Activated CD8-positive, alpha-beta memory T cell treated with anti-CD3 and anti-CD28 coated beads for 36 hours (primary cell): ENCODE measurements at regions not wholly inside any gene's neighbourhood (a gene's known extent, or its start where the extent isn't known, plus 50 kb on each side); places are given as distances from the start of the nearest gene placed in this dataset.

Experiments
- CTCF ChIA-PET: fragments of 350-600 bp; sonication (Branson Sonifier 250); formaldehyde crosslinking; loops from one replicate; lab custom pipeline; 2021; ENCODE audit warnings: antibody characterized with exemption; lab: Charles Lee
- POLR2A ChIA-PET: fragments of 350-600 bp; sonication (Branson Sonifier 250); formaldehyde crosslinking; loops from one replicate; lab custom pipeline; 2021; ENCODE audit warnings: antibody characterized with exemption; lab: Charles Lee

DNA sequence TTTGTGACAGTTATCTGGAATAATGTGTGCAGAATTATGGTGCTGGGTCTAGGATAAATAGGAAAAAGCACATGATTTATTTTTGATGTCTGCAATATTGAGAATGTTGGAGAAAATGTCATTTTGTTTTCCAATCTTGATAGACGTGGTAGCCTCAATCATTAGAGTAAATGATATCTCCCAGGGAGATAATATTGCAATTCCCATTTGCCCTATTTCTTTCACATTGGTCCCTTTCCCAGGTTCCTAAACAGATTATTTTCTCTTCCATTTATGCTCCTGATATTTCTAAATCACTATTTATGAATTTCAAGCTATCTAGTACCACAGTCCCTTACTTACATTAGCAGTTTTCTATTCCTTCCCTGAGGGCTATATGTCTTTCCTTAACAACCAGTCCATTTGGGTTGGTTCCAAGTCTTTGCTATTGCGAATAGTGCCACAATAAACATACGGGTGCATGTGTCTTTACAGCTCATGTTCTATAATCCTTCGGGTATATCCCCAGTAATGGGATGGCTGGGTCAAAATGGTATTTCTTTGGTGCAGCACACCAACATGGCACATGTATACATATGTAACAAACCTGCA, 447.3 kb downstream of the PLA2G4A start:
- POLR2A ChIA-PET = no interaction called here
- CTCF ChIA-PET = no interaction called here

DNA sequence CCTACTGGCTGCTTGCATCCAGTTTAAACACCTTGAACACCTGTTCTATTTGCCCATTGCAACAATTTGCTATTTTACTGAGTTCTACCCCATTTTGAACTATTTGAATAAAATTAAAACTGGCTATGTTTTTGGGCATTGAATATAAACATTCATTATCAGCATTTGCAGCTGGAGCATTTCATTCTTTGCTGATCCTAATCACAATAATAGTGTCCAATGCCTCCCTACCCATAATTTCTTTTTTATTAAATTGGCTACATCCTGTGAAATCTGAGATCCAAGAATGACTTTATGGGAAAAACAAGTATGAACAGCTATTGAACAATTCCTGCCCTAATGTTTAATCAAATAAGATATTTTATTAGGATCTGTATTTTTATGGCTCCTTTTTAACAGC, 447.9 kb downstream of the PLA2G4A start:
- POLR2A ChIA-PET = no interaction called here
- CTCF ChIA-PET = no interaction called here

DNA sequence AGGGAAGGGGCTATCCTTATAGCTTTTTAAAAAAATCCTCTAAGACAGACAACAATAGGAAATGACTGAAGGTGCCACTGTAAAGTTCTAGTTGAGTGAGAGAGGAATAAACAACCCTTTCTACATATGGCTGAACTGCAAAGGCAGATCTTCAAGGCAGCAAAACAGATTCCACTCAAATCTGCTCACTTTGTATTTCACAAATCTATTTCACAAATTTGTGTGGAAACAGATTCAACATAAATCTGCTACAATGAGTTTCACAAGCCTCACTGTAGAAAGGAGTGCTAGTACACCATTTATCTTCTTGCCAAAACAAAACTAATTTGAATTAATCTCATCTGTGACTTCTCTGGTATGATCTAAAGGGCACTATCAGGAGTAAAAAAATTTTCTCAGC, 451.3 kb downstream of the PLA2G4A start:
- POLR2A ChIA-PET = no interaction called here

DNA sequence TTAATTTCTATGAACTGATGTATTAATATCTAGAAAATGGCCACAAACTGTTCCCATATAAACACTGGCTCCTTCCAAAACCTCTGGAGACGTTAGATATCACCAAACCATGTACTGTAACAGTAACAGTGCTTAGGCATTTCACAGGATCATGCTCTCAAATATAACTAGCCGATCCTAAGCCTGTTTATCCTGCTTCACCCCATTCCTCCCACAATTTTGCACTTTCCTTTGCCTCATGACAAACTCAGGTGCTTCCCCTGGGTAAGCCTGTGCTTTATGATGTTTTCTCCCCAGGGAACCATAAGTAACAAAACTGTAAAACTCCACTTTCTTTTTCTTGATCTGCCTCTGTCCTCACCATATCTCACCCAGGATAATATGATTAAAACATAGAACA, 452.3 kb downstream of the PLA2G4A start:
- ChIA-PET CTCF (no interaction called here), POLR2A (no interaction called here)

More for the DNA sequence above, 451.3 kb downstream of the PLA2G4A start:
- CTCF ChIA-PET = no interaction called here

DNA sequence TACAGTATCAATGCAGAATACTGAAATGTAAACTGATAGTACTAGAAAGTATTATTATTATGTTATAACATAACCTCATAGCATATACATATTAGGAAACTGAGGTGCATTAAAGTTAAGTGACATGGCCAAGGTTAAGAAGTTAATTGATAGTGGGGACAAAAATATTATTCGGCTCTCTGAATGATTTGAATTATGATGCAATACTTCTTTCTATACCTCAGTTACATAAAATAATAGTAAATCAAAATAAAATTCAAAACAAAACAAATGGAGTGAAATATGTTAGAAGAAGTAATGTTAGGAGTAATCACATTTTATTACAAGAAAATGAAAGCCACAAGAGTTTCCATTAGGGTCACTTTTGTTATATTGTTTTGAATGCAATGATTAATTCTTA, 455.2 kb downstream of the PLA2G4A start:
- CTCF ChIA-PET = no interaction called here

DNA sequence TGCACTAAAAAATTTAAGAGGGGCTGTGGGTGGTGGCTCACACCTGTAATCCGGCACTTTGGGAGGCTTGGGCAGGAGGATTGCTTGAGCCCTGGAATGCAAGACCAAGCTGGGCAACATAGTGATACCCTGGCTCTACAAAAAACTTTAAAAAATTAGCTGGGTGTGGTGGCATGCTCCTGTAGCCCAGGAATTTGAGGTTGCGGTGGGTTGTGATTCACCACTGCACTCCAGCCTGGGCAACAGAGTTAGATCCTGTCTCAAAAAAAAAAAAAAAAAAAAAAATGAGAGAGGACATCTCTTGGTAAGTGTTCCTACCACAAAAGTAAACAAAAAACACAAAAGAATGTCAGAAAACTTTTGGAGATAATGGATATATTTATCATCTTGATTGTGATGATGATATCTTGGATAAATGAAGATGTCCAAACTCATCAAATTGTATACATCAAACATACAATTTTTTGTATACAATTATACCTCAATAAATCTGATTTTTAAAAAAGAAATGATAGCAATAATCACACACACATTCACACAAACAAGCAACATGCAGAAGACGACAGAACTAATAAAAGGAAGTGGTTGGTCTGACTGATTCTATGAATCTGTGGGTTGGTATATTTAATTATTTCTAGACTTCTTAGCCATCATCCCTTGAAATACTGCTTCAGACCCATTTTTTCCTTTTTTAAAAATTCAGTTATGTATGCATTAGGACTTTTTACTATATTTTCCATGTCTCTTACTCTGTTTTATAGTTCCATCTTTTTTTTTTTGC, 465.9 kb downstream of the PLA2G4A start:
- CTCF ChIA-PET = no interaction called here
- POLR2A ChIA-PET = no interaction called here

More for the DNA sequence above, 455.2 kb downstream of the PLA2G4A start:
- POLR2A ChIA-PET = no interaction called here

DNA sequence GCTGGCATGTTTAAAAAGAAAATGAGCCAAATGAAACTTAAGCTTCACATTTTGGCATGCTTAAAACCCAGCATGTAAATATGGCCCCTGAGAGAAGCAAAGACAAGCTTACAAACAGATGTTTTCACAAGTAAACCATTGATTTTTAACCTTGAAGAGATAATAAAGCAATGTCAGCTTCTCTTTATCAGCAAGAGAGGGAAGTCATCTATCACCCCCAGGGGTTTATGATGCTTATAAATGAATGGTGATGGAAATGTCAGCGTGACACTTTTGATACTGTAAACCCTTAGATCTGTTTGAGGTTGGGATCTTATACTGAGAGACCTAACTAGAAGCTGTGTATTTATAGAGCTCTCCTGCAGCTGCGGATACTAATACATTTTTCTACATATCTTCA, 471.3 kb downstream of the PLA2G4A start:
- CTCF ChIA-PET = no interaction called here
- POLR2A ChIA-PET = no interaction called here

DNA sequence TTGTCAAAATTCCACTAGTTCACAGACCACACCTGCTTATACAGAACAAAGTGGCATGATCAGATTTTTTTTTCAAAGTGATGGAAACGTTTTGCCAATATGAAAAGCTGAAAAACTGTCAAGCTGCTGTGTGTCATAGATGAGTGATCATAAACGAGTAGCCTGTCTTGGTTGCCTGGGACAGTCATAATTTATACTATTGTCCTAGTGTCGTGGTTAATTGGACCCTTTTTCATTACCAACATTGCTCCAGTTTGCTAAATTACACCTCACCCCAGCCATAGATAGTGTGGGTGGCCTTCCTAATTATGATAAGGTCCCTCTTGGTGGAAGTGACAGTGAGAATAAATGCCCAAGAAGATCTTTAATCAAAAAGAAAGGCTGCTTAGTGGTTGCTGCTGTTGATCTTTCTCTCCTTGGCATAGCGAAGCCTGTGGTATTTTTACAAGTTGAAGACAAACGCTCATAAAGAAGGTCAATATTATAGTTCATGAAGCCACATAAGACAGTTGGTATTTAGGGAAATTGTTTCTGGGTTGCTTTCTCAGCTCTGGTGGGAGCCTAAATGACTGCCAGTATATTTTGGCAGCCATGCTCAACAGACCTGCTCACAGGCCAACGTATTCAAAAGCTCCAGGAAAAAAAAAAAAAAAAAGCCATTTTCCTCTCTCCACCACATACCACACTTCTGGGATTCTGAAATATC, 478.1 kb downstream of the PLA2G4A start:
- ChIA-PET POLR2A (interaction anchor here (0.5 kb wide), 1 partner anchor 997 kb away, joined by 3 read pairs; no protein-coding TSS in a partner anchor), CTCF (no interaction called here)

DNA sequence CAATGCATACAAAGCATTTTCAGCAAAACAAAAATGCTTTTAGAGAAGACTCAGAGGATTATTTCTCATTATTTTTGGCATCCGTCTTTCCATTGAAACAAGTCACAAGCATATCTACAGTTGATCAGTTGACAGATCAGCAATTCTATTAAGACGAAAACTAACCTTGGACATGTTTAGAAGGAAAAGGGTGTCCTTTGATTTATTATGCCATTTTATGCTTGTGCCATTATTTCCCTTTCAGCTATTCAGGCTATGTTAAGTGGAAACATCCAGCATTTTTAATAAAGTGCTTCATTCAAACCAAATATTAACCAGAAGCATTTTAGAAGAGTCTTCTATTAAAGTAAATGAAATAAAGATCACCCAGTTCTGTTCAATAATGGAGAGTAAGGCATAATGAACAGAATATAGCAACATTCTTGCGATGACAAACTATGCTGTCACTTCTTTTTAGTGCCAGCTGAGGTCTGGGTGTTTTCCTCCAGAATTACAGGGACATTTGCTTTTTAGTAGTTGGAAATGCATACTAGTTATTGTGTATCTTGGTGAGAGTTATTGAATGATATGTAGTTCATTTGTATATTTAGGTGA, 481.4 kb downstream of the PLA2G4A start:
- CTCF ChIA-PET = no interaction called here

DNA sequence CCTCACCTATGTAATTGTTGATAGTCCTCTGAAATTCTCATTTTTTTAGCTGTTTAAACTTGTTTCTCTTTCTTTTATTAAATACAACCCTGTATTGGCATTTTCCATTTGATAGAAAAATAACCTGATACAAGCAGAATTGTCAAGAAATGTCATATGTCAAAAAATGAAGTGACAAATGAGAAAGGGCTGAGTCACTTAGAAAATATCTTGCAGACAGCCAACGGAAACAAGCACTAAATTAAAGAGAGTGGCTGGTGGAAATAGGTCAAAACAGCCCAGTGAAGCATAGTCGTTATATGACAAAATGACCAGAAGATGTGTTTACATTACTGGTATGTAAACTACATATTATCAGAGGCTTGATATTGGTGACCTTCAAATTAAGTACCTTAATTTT, 484.4 kb downstream of the PLA2G4A start:
- ChIA-PET CTCF (no interaction called here), POLR2A (no interaction called here)

More for the DNA sequence above, 481.4 kb downstream of the PLA2G4A start:
- POLR2A ChIA-PET = no interaction called here

DNA sequence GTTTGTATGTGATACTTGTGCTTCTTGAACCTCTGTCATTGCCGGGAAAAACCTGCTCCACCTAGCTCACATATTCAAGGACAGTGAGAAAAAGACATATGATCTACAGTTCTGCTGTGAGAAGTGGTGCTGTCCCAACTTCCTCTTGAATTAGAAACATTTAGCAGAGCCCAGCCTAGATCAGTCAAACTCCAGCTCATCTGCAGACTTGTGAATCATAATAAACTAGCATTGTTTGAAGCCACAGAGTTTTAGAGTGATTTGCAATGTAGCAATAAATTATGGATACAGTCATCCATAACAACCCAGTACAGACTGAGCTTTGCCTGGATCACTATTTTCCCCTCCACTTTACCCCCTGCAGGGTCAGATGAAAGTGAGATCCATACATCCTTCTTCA, 497.8 kb downstream of the PLA2G4A start:
- POLR2A ChIA-PET = no interaction called here
- CTCF ChIA-PET = interaction anchor here (0.5 kb wide), 1 partner anchor 712 kb away, joined by 3 read pairs; no protein-coding TSS in a partner anchor

DNA sequence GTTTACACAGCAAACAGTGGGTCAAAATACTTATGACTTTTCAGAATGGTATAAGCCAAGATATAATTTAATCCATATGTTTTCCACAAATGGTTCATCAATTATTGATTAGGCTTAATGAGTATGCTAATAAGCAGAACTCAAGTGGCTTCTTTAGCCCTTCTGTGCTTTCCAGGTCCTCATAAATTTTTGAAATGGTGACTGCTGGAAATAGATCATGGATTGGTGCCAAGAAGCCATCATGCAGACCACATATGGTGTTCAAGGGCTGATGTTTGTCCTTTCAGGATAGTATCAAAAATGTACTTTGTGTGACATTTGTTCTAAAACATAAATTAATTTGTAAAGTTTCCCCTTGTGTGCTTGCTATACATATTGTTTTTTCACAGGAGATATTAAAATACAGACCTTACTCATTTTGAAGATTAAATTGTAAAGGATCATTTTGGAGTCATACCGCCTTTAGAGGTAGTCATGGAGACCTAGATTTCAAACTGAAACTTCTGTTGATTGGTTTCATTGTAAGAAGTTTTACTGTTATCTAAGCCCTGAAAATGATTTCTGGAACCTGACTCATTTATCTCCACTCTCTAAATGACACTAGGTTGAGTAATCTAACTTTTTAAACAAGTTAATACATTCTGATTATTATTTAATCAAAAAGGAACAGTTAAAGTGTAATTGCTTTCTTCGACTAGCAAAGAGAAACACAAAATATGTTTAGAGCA, 507.9 kb downstream of the PLA2G4A start:
- CTCF ChIA-PET = no interaction called here
- POLR2A ChIA-PET = no interaction called here

DNA sequence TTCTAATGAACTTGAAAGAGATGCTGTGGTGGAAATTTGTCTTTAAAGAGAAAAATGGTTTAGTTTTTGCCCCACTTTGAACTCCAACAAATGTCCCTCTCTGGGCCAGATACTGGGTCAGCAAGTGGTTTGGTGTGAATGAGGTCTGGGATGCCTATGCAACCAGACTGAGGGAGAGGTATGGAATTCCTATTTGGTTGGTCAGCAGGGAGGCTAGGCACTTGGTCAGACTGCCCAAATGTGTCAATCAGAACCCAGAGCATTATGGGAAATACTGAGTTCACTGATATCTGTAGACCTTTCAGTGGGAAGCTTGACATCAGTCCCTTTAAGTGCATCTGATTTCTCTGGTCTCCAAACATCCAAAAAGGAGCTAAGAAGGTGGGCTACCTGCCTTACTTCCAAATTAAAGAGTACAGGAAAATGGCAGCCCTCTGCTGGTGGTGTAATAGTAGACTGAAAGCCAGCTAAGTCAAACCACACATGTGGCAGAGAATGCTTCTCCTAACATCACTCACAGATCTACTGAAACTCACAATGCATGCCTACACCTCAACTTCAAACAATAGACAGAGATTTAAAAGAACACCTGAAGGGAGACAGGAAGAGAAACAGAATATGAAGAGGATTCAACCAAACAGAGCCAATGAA, 510.1 kb downstream of the PLA2G4A start:
- CTCF ChIA-PET = no interaction called here
- POLR2A ChIA-PET = no interaction called here

DNA sequence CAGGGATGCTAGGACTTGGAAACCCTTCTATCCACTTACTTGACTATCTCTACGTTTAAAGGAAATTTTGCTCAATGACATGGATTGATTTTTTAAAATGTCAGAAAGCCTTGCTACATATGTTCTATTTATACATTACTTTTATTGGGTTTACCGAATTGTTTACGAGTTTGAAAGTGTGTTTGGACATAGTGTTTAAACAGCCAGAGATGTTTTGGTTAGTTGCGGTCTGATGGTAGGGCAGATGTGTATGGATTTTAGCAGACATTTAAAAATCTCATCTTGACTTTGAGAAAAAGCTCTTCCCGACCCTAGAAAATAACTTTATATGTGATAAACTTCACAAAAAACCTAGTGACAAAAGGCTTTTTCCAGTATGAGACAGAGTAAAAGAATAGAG, 513.7 kb downstream of the PLA2G4A start:
- CTCF ChIA-PET = no interaction called here
- POLR2A ChIA-PET = no interaction called here

DNA sequence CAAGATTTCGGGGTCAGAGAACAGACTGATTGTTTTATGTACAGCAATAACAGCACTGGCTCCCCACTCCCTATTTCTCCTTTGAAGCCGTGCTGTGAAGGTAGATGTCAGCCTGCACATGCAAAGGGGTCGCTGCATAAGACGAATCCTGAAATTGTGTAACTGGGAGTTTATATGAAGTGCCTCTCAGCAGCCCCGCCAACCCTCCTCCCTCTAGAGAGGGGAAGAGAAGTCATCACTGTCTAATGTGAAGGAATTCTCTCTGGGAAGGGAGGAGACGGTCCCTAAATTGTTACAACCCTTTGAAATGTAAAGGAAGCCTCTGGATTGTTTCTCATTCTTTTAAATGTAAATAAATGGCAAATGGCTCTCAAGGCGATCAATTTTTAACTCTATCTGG, 545.3 kb downstream of the PLA2G4A start:
- ChIA-PET POLR2A (no interaction called here), CTCF (no interaction called here)

DNA sequence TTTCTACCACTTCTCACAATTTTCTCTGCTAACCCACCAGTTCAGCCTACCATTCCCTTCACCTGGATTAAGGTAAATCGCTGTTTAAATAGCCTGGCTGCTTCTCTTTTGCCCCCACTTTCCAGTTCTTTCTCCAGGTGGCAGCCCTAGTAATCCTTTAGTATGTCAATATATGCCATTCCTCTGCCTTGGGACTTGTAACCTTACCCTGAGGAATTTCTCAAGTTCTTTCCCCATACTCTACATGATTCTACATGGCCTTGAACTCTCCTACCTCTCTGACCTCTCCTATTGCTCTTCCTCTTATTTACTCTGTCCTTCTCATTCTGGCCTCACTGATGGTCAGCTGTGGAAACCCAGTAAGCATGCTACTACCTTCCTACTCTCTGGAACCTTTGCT, 546.0 kb downstream of the PLA2G4A start:
- CTCF ChIA-PET = no interaction called here
- POLR2A ChIA-PET = no interaction called here

DNA sequence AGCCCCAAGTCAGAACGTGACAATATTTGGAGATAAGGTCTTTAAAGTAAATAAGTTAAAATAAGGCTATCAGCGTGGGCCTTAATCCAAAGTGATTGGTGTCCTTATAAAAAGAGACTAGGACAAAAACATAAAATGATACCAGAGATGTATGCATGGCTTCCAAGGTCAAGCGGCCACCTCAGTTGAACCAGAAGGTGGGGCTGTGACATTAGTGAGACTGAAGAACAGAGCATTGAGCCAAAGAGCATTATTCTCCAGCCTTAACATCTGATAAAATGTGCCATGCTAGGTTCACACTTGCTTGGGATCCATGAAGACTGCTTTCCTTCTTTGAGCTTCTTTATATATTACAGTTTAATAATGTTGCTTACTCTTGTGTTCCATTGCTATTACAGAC, 554.6 kb downstream of the PLA2G4A start:
- POLR2A ChIA-PET = no interaction called here
- CTCF ChIA-PET = no interaction called here

DNA sequence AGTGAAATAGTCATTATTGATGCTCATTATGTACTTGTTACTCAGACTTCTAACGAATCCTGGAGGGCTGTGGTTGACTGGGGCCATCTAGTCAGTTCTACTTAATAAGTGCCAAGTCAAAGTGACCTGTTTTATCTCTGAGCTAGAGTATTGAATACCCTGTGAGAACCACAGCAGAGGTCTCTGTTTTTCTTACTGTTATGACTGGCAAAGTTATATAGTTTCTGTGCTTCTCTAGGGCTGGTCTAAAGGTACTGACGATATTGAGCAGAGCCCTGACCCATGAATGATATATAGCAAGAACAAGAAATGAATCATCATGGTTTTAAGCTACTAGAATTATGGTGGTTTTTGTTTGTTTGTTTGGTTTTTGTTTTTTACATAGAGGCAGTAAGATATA, 555.8 kb downstream of the PLA2G4A start:
- ChIA-PET POLR2A (no interaction called here), CTCF (interaction anchor here (1.0 kb wide), 1 partner anchor 56 kb away, joined by 3 read pairs; no protein-coding TSS in a partner anchor)

DNA sequence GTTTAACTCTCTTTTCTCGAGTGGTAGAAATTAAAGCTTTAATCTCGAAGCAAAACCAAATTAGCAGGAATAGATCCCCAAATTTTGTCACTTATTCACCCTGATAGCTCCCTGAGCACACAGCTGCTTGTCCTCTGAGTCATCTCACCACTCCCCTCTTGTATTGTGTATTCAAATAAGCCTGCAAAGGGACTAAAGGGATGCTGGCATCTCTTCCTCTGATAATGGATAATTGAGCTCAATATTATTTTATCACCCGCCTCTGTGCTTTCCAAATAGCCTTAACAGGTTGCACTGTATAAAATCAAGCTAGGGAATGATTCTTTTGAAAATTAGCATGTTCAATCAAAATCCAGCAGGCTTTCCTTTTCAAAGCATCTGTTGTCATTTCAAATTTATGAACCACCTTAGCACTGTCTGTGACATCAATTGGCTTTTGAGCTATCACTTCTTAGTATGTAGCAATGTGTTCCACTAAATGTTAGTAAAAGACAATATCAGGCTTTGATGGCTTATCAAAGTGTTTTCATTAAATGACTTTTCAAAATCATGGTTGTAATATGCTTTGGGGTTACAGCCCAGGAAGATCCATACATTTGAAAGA, 561.6 kb downstream of the PLA2G4A start:
- CTCF ChIA-PET = no interaction called here
- POLR2A ChIA-PET = no interaction called here
